Motor neuron (in vitro differentiated cells): ENCODE measurements at regions not wholly inside any gene's neighbourhood (a gene's known extent, or its start where the extent isn't known, plus 50 kb on each side); places are given as distances from the start of the nearest gene placed in this dataset.
A peak's percentile ranks its signal among the peaks of the same experiment; 100 is the strongest.

Experiments used
- ATAC-seq, 8 experiments: fragments of 200-7000 bp; cut with Tn5 transposase; replicated peaks in 6 of 8; 2 replicates each; pipeline ENCODE4 v1.8.0; 2021; ENCODE audit warnings: mild to moderate bottlenecking in 8 of 8, moderate library complexity in 8 of 8
- H3K27ac ChIP-seq, 2 donors: fragments of 250-450 bp; sonication (Bioruptor Pico); 2 replicates each; pipeline ENCODE4 v1.9.0; 2021; ENCODE audit warnings: antibody characterized with exemption in 2 of 2, mild to moderate bottlenecking in 2 of 2, moderate library complexity in 1 of 2
- H3K4me1 ChIP-seq, 2 donors: fragments of 250-450 bp; sonication (Bioruptor Pico); replicated peaks in 1 of 2; 2 replicates each; pipeline ENCODE4 v1.6.1; 2021; ENCODE audit warnings: antibody characterized with exemption in 2 of 2, mild to moderate bottlenecking in 2 of 2, moderate library complexity in 1 of 2
- H3K4me3 ChIP-seq, 5 donors: fragments of 250-450 bp; sonication (Bioruptor Pico); 2 replicates each; pipeline ENCODE4 v1.9.0; 2021; ENCODE audit warnings: antibody characterized with exemption in 5 of 5, mild to moderate bottlenecking in 5 of 5, moderate library complexity in 4 of 5
- WGBS, 10 experiments: fragments of 450-650 bp; shearing (Covaris generic); methylation state at CpG; one replicate each; pipeline ENCODE4 v1.0.0; 2022; 5-methylcytosine and 5-hydroxymethylcytosine counted together
- in situ Hi-C, 9 experiments: fragments of 400-800 bp; cut with MboI; loops; one replicate each; pipeline ENCODE4 v1.15.0; 2021; ENCODE audit warnings: low sequenced_read_pairs in 9 of 9, low pct_unique_long_range_greater_than_20kb in 2 of 9; ENCODE audit not compliant: unreplicated experiment in 9 of 9

DNA sequence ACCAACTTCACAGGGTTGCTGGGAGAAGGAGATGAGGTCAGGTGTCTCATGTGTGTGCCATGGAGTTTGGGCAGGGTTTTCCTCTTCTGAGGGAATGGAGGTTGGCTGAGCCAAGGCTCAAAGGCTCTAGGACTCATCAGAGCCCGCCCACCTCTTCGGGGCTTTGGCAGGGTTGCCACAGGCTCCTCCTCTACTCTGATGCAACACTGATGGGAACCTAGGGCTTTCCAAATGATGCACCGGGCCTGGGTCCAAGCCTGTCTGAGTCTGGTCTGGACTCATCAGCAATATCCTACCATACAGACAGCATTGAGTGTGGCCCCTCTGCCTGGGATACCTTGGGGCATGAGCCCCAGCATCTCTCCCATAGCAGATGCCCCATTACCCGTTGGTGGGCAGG lies 59.5 kb upstream of the LHX1 start:
- ATAC-seq: peak in 1 of 8 experiments; percentile 13
- Histone ChIP-seq H3K4me3 (no peak overlapping the region), H3K4me1 (peaks cover 15 to 23% of the 10 kb centered on the region in 2 donors), H3K27ac (no peak overlapping the region)
- 80 to 100% (median 92%) methylated on average over 1 to 3 of the region's 4 CpGs; no CpG with 5 or more reads in 6 of the 10 experiments for WGBS, 10 experiments
- in situ Hi-C loops: no loop called here

DNA sequence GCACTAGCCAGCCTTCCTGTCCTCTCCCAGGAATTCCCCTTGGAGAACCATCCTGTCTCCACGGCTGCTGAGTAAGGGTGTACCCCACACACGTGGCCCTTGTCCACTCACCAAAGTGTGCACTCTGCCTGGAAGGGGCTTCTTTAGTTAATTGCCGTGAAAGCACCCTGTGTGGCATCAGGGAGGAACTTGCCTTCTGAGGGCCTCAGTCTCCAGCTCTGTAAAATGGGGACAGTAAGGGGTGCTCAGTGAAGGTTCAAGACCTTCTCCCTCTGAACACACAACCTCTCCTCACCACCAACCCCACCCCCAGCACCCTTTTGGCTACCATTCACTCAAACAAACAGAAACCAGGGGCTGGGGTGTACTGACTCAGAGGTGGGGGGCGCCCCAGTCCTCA lies 59.1 kb upstream of the LHX1 start:
- ATAC-seq: no peak
- H3K4me1 ChIP-seq: peaks cover 15 to 23% of the 10 kb centered on the region in 2 donors
- 94% methylated on average over 2 of the region's 4 CpGs; no CpG with 5 or more reads in 9 of the 10 experiments for WGBS, 10 experiments
- in situ Hi-C loops: no loop called here
- H3K27ac ChIP-seq: no peak overlapping the region
- no peak overlapping the region for H3K4me3 ChIP-seq

DNA sequence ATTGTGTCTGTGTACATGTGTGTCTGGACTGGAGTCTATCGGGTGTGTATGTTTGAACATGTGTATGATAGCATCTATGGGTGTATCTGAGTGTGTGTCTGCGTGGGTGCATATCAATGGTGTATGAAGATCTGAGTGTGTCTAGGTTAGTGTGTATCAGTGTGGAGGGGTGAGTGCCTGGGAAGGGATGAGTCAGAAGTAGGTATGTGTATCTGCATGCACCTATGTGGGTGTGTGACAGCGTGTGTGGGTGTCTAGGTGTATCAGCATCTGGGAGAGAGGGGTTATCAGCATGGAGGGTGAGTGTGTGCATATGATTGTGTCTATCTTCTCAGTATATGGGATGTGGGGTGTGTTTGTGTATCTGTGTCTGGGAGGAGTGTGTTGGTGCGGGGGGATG lies 58.2 kb upstream of the LHX1 start:
- peak in 5 of 8 experiments; percentile 20 to 59 (median 42) for ATAC-seq
- in situ Hi-C loops: no loop called here
- no peak overlapping the region for H3K4me3 ChIP-seq

DNA sequence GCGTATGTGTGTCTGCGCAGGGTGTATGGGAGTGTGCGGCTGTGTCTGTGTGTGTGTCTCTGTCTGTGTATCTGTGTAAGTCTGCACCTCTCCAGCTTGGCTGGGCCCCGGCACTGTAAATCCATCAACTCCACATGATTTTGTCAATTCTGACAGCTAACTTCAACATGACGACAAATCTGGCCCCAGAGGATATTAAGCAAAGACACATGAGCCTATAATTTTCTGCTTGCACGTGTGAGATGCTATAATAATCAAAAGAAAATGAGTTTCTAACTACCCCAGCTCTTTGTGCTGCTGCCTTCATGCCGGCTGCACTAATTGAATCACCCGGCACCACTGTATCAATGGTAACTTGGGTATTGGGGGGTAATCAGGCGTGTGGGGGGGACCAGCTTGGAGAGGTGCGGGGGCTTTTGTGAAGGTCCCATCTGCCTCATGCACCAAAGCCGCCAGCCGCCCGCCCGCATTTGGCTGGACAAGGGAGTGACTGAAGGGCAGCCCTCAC lies 57.6 kb upstream of the LHX1 start:
- WGBS, 10 experiments: 0 to 89% (median 21%) methylated on average over 1 to 4 of the region's 14 CpGs; no CpG with 5 or more reads in 4 of the 10 experiments
- in situ Hi-C loops: no loop called here
- no peak overlapping the region for H3K4me3 ChIP-seq
- ATAC-seq: peak in 5 of 8 experiments; percentile 68 to 81 (median 77)
- H3K27ac ChIP-seq: peak overlapping the region; percentile 49
- H3K4me1 ChIP-seq: peaks cover 18 to 26% of the 10 kb centered on the region in 2 donors

More for the DNA sequence above, 58.2 kb upstream of the LHX1 start:
- 33 to 100% (median 90%) methylated on average over 1 to 2 of the region's 4 CpGs; no CpG with 5 or more reads in 4 of the 10 experiments for WGBS, 10 experiments
- H3K27ac ChIP-seq: no peak overlapping the region
- peaks cover 15 to 23% of the 10 kb centered on the region in 2 donors for H3K4me1 ChIP-seq

DNA sequence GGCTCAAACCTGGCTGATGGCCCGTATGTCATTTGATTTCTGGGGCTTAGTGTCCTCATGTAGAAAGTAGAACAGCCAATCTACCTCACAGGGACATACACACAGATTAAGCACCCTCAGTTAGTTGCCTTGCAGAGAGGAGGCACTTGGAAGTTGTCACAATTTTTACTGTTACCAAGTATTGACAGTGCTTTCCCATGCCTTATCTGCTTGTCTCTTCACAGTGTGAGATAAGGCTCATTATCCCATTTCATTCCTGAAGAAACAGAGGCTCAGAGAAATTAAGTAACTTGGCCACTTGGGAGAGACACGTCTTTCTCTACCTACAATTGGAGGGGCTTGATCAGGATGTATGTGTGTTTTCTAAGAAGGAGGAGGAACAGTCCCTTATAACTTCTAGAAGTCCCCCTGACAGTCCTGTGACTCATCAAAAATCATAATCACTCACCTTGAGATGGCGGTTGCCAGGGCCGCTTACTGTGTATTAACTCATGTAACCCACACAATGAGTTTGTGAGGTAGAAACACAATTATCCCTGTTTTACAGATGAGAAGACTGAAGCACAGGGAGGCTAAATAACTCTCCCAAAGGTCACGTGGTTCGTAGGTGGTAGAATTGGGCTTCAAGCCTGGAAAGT lies 56.9 kb upstream of the LHX1 start:
- peak in 5 of 8 experiments; percentile 1 to 21 (median 5) for ATAC-seq

DNA sequence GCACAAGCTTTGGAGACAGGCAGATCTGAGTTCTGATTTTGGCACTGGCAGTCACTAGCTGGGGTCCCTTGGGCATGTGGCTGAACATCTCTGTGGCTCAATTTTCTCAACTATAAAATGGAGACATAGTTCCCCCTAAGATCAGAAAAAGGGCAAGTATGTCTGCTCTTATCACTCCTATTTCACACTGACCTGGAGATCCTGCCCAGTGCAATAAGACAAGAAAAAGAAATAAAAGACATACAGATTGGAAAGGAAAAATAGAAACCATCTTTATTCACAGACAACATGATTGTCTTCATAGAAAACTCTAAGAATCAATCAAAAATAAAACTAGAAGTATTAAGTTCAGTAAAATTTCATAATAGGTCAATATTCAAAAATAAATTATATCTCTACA lies 56.0 kb upstream of the LHX1 start:
- ATAC-seq: no peak
- in situ Hi-C loops: no loop called here
- no peak overlapping the region for H3K27ac ChIP-seq
- peaks cover 22 to 24% of the 10 kb centered on the region in 2 donors for H3K4me1 ChIP-seq
- H3K4me3 ChIP-seq: no peak overlapping the region

More for the DNA sequence above, 56.9 kb upstream of the LHX1 start:
- Histone ChIP-seq H3K27ac (peak overlapping the region; percentile 49), H3K4me3 (no peak overlapping the region), H3K4me1 (peaks cover 22 to 29% of the 10 kb centered on the region in 2 donors)
- in situ Hi-C loops: no loop called here
- 0 to 88% (median 77%) methylated on average over 1 to 4 of the region's 6 CpGs; no CpG with 5 or more reads in 4 of the 10 experiments for WGBS, 10 experiments

DNA sequence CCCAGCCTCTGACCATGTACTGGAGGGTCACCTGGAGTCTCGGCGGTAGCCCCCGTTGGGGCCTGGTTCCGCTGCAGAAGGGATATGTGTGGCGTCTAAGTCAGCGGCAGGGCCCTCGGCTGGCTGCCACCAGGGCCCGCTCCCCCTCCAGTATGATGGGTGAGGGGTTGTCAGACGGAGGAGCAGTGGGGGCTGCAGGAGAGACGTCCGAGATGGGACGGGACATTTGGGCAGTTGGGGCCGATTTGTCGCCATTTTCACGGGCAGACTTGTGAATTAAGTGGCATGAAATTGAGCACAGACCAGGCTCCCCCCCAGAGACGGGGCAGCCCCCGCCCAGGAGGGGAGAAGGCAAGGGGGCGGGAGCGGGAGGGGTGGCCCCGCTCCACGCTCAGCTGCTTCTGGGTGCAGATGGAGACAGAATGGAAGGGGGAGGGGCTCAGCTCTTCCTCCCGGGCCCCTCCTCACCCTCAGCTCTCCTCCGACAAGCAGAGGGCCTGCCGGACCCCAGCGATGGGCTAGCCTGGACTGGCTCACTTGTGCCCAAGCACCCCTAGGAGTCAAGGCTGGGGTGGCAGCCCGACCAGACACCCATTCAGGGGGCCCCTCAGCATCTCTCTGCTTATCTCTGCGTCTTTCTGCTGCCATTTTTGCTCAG lies 52.7 kb upstream of the LHX1 start:
- WGBS, 10 experiments: 32 to 60% (median 55%) methylated on average over 4 to 11 of the region's 27 CpGs; no CpG with 5 or more reads in 7 of the 10 experiments
- H3K4me3 ChIP-seq: no peak overlapping the region
- in situ Hi-C loops: no loop called here
- ATAC-seq: peak in 3 of 8 experiments; percentile 16 to 43 (median 39)
- H3K4me1 ChIP-seq: peaks cover 33 to 35% of the 10 kb centered on the region in 2 donors
- no peak overlapping the region for H3K27ac ChIP-seq

DNA sequence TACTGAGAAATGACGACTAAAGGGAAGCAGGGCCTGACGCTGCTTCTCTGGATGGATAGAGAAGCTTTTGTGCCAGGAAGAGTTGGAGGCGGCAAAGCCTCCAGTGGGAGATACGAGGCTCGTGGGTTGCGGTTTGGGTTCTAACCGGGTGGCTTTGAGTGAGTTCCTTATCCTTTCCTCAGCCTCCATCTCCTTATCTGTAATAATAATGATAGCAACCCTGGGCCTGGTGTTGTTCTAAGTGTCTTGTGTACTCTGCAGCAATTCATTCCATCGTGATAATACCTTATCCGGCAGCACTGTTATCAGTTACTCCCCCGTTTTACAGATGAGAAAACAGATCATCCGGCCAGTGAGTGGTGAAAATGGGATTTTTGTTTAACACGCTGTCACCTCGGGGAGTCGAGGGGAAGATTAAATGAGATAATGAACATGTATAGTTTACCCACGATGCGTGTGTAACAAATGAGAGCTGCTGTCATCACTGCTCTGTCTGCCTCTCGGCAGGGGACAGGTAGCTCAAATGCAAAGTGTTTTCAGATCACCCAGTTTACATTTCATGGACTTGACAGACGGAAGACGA lies 52.0 kb upstream of the LHX1 start:
- ATAC-seq: no peak
- peaks cover 33 to 35% of the 10 kb centered on the region in 2 donors for H3K4me1 ChIP-seq
- in situ Hi-C loops: no loop called here
- H3K4me3 ChIP-seq: no peak overlapping the region
- WGBS, 10 experiments: 70 to 95% (median 79%) methylated on average over 1 to 18 of the region's 19 CpGs; no CpG with 5 or more reads in 2 of the 10 experiments
- H3K27ac ChIP-seq: no peak overlapping the region

DNA sequence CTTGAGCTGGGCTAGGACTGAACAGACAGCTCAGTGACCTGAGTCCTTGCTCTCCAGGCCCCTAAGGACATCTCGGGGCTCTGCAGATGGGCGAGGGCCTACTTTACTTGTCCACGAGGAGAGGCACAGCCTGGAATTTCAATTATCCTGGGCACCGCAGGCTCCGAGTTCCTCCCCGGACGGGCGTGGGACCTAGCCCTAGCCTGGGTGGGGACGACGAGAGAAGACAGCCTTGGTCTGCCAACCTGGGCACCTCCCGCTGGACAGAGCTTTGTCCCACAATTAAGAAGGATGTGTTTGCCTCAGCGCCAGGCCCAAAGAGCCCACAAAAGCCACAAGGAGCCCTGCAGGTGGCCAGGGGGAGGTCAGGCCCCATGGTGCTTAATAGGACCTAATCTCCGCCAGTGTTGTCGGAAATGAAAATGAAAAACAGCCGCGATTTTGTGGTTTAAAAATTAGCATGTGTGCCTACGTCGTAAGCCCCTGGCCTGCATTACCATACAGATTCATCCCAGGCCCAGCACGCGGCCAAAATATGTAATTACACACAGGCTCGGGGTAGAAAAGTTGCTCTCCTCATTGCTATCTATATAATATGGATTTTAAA lies 51.4 kb upstream of the LHX1 start:
- Histone ChIP-seq H3K27ac (no peak overlapping the region), H3K4me1 (peaks cover 36 to 39% of the 10 kb centered on the region in 2 donors), H3K4me3 (no peak overlapping the region)
- ATAC-seq: peak in 3 of 8 experiments; percentile 20 to 90 (median 60)
- in situ Hi-C loops: no loop called here
- WGBS, 10 experiments: 0 to 98% (median 74%) methylated on average over 3 to 12 of the region's 21 CpGs; no CpG with 5 or more reads in 2 of the 10 experiments
